ENCODE measurements at regions not wholly inside any gene's neighbourhood (a gene's known extent, or its start where the extent isn't known, plus 50 kb on each side); places are given as distances from the start of the nearest gene placed in this dataset.

GRCh38 chr22:47515384-47516125, 753.1 kb downstream of the TBC1D22A start:
- TF ChIP-seq USF2 (IDR thresholded peaks at IDR 0.05; ENCODE audit: low read depth, low read length) (no peak), POLR2A (IDR thresholded peaks at IDR 0.05; ENCODE audit: low read depth, low read length) (no peak), CTCF (conservative IDR thresholded peaks at IDR 0.05; ENCODE audit: low read depth, low read length) (no peak), CHD1 (IDR thresholded peaks at IDR 0.05; ENCODE audit: low read depth, low read length) (no peak), RAD21 (IDR thresholded peaks at IDR 0.05; ENCODE audit: low read length) (no peak), RCOR1 (IDR thresholded peaks at IDR 0.05; ENCODE audit: insufficient replicate concordance, low read length) (no peak), RFX5 (IDR thresholded peaks at IDR 0.05; ENCODE audit: low read depth, low read length) (no peak)

Data from IMR-90 (cell line).